Endothelial cell of umbilical vein (primary cell): ENCODE measurements at regions not wholly inside any gene's neighbourhood (a gene's known extent, or its start where the extent isn't known, plus 50 kb on each side); places are given as distances from the start of the nearest gene placed in this dataset.

ENCODE experiments used
- BruUV-seq: library from RNA; stranded (reverse); fragments of 400-500 nt; replicated peaks from 2 replicates; lab custom pipeline; 2021; lab: Mats Ljungman, UMichigan
- CTCF ChIA-PET: fragments of 300-600, 350-600 bp; sonication (Branson Sonifier 250); formaldehyde crosslinking; loops from one replicate; lab custom pipeline; 2021; ENCODE audit warnings: antibody characterized with exemption, inconsistent platforms; lab: Charles Lee
- POLR2A ChIA-PET: fragments of 300-600, 350-600 bp; sonication (Branson Sonifier 250); formaldehyde crosslinking; loops from one replicate; lab custom pipeline; 2021; ENCODE audit warnings: antibody characterized with exemption, inconsistent platforms; lab: Charles Lee
- DNase-seq: peaks from one replicate; pipeline ENCODE4 v3.0.0-alpha.2; 2011; ENCODE audit warnings: low read depth, low spot score
- FAIRE-seq: peaks from 2 replicates; lab custom pipeline; 2011; peaks lifted over from hg19 to GRCh38; lab: Jason Lieb, UNC
- H2AFZ ChIP-seq: 2 replicates; pipeline ENCODE4 v1.6.0; 2012; ENCODE audit warnings: low read depth, low read length, control low read depth, inconsistent platforms
- H3K27ac ChIP-seq: 2 replicates; pipeline ENCODE4 v1.5.1; 2011; ENCODE audit warnings: low read depth, mild to moderate bottlenecking, control low read depth, low read length, moderate library complexity; ENCODE audit not compliant: insufficient read depth
- H3K27me3 ChIP-seq, 2 experiments: 2 replicates each; pipeline versions ENCODE4 v1.6.0 to v1.6.1; 2011; ENCODE audit warnings: low read length in 2 of 2, mixed read lengths in 1 of 2; ENCODE audit not compliant: control insufficient read depth in 2 of 2, insufficient read depth in 2 of 2
- H3K36me3 ChIP-seq, 2 experiments: 2 replicates in 1 of 2; 3 replicates in 1 of 2; pipeline ENCODE4 v1.5.1; 2011; ENCODE audit warnings: low read length in 2 of 2, mild to moderate bottlenecking in 1 of 2, moderate library complexity in 1 of 2; ENCODE audit not compliant: control insufficient read depth in 2 of 2, insufficient read depth in 2 of 2; ENCODE audit errors: extremely low read depth in 1 of 2
- H3K4me1 ChIP-seq: 3 replicates; pipeline ENCODE4 v1.5.1; 2011; ENCODE audit warnings: mild to moderate bottlenecking, low read length; ENCODE audit not compliant: control insufficient read depth, insufficient read depth; ENCODE audit errors: extremely low read depth
- H3K4me2 ChIP-seq: 2 replicates; pipeline ENCODE4 v1.6.1; 2011; ENCODE audit warnings: low read length, control low read depth, mixed read lengths; ENCODE audit not compliant: insufficient read depth
- H3K4me3 ChIP-seq, 3 experiments: fragments of 200-600 bp in 1 of 3; sonication (generic), shearing (Covaris generic) in 1 of 3; replicated peaks in 1 of 3; 2 replicates each; pipeline ENCODE4 v1.5.1; 2011 to 2016; ENCODE audit warnings: control low read depth in 3 of 3, low read length in 3 of 3, mild to moderate bottlenecking in 2 of 3, inconsistent platforms in 1 of 3, low read depth in 1 of 3, moderate library complexity in 1 of 3; ENCODE audit not compliant: insufficient read depth in 1 of 3
- H3K79me2 ChIP-seq: 2 replicates; pipeline ENCODE4 v1.6.0; 2012; ENCODE audit warnings: low read length, inconsistent platforms; ENCODE audit not compliant: control insufficient read depth, insufficient read depth
- H3K9ac ChIP-seq: replicated peaks from 2 replicates; pipeline ENCODE3; 2011; ENCODE audit warnings: low read length, control low read depth; ENCODE audit not compliant: insufficient read depth; ENCODE audit errors: extremely low read depth
- H3K9me1 ChIP-seq: replicated peaks from 3 replicates; pipeline ENCODE4 v1.6.0; 2011; ENCODE audit warnings: mild to moderate bottlenecking, low read length; ENCODE audit not compliant: control insufficient read depth, insufficient read depth; ENCODE audit errors: extremely low read depth
- H3K9me3 ChIP-seq: replicated peaks from 2 replicates; pipeline ENCODE4 v1.5.1; 2012; ENCODE audit warnings: low read length, inconsistent platforms; ENCODE audit not compliant: control insufficient read depth, insufficient read depth
- H4K20me1 ChIP-seq: replicated peaks from 2 replicates; pipeline ENCODE3; 2011; ENCODE audit warnings: mild to moderate bottlenecking, low read length; ENCODE audit not compliant: control insufficient read depth, insufficient read depth; ENCODE audit errors: extremely low read depth
- EZH2 ChIP-seq: IDR thresholded peaks from 2 replicates; pipeline ENCODE4 v1.6.1; 2012; ENCODE audit warnings: borderline replicate concordance, low read depth, mild to moderate bottlenecking, moderate library complexity, low read length, inconsistent platforms; ENCODE audit not compliant: severe bottlenecking
- FOS ChIP-seq: IDR thresholded peaks from 2 replicates; pipeline ENCODE4 v1.6.1; 2011; ENCODE audit warnings: mild to moderate bottlenecking, low read length, moderate library complexity, borderline replicate concordance; ENCODE audit not compliant: insufficient read depth
- GATA2 ChIP-seq: IDR thresholded peaks from 2 replicates; pipeline ENCODE4 v1.7.0; 2011; ENCODE audit warnings: low read depth, mild to moderate bottlenecking, moderate library complexity, mixed read lengths, low read length; ENCODE audit not compliant: insufficient read length, insufficient read depth
- JUN ChIP-seq: IDR thresholded peaks from 2 replicates; pipeline ENCODE4 v1.6.1; 2011; ENCODE audit warnings: borderline replicate concordance, low read depth; ENCODE audit not compliant: insufficient read length, insufficient read depth
- MAX ChIP-seq: IDR thresholded peaks from 2 replicates; pipeline ENCODE4 v1.6.1; 2011; ENCODE audit not compliant: insufficient read depth, insufficient read length
- MYC ChIP-seq: IDR thresholded peaks from one replicate; pipeline ENCODE4 v1.6.1; 2011; ENCODE audit warnings: mild to moderate bottlenecking, low read depth, low read length
- POLR2A ChIP-seq: IDR thresholded peaks from 2 replicates; pipeline ENCODE4 v1.6.1; 2012; ENCODE audit warnings: low read depth, mild to moderate bottlenecking, control low read depth, low read length
- POLR2AphosphoS5 ChIP-seq: IDR thresholded peaks from 2 replicates; pipeline ENCODE4 v1.6.1; 2012; ENCODE audit warnings: low read depth, mild to moderate bottlenecking, control low read depth, low read length, moderate library complexity; ENCODE audit not compliant: insufficient read depth
- dilution Hi-C: fragments of 300-500 bp; cut with MboI; formaldehyde crosslinking; loops from one replicate; pipeline ENCODE4 v1.15.0; 2019; ENCODE audit warnings: low sequenced_read_pairs; ENCODE audit not compliant: extremely low pct_ligation_motif_present
- intact Hi-C: fragments of 100-400 bp; cut with micrococcal nuclease; formaldehyde crosslinking; loops from one replicate; pipeline ENCODE4 v1.10.0; 2022
- TF ChIP-seq, protein P1 (sequence below), 2 donors: IDR thresholded peaks; 1 replicate in 1 of 2; 2 replicates in 1 of 2; pipeline ENCODE4 v1.5.1; 2011; ENCODE audit warnings: low read length in 2 of 2, mild to moderate bottlenecking in 2 of 2, moderate library complexity in 2 of 2, control low read depth in 1 of 2, inconsistent platforms in 1 of 2, low read depth in 1 of 2; ENCODE audit not compliant: insufficient read depth in 1 of 2; ENCODE audit errors: extremely low read depth in 1 of 2

- Histone ChIP-seq H3K4me2 (no peak overlapping the region), H3K9me3 (no peaks in the 10 kb centered on the region), H4K20me1 (no peaks in the 10 kb centered on the region), H3K4me1 (peaks cover 3% of the 10 kb centered on the region), H3K9ac (no peak overlapping the region), H3K9me1 (no peaks in the 10 kb centered on the region), H3K4me3 (no peak overlapping the region), H2AFZ (no peak overlapping the region), H3K36me3 (no peaks in the 10 kb centered on the region), H3K27ac (no peak overlapping the region), H3K27me3 (no peaks in the 10 kb centered on the region), H3K79me2 (no peaks in the 10 kb centered on the region)
- CTCF ChIA-PET, result interaction anchor here (1.0 kb wide), 1 partner anchor 20 kb away, joined by 3 read pairs; no protein-coding TSS in a partner anchor
- no TSS peak for BruUV-seq
- no peak for DNase-seq
- dilution Hi-C loops, result no loop called here
- intact Hi-C loops, result no loop called here
- FAIRE-seq, result no peak
- POLR2A ChIA-PET, result no interaction called here
- no peak for TF ChIP-seq EZH2
- no peak for TF ChIP-seq FOS
- no peak for TF ChIP-seq JUN
- no peak for TF ChIP-seq POLR2AphosphoS5
- TF ChIP-seq GATA2, result no peak
- TF ChIP-seq POLR2A, result no peak
- no peak for TF ChIP-seq MAX
- no peak for TF ChIP-seq MYC
- TF ChIP-seq, protein P1, sequence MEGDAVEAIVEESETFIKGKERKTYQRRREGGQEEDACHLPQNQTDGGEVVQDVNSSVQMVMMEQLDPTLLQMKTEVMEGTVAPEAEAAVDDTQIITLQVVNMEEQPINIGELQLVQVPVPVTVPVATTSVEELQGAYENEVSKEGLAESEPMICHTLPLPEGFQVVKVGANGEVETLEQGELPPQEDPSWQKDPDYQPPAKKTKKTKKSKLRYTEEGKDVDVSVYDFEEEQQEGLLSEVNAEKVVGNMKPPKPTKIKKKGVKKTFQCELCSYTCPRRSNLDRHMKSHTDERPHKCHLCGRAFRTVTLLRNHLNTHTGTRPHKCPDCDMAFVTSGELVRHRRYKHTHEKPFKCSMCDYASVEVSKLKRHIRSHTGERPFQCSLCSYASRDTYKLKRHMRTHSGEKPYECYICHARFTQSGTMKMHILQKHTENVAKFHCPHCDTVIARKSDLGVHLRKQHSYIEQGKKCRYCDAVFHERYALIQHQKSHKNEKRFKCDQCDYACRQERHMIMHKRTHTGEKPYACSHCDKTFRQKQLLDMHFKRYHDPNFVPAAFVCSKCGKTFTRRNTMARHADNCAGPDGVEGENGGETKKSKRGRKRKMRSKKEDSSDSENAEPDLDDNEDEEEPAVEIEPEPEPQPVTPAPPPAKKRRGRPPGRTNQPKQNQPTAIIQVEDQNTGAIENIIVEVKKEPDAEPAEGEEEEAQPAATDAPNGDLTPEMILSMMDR (IDR thresholded peaks at IDR 0.05; ENCODE audit: extremely low read depth in 1 of 2, insufficient read depth in 1 of 2, low read depth in 1 of 2, low read length in 2 of 2), result no peak
These were observed 79.5 kb upstream of the ZSWIM6 start for GRCh38 chr5:61252643-61252925.
